GM23338 (cell line): ENCODE measurements at regions not wholly inside any gene's neighbourhood (a gene's known extent, or its start where the extent isn't known, plus 50 kb on each side); places are given as distances from the start of the nearest gene placed in this dataset.

Experiments
- ATAC-seq: fragments of 200-7000 bp; cut with Tn5 transposase; 3 replicates; pipeline ENCODE4 v1.9.1; 2020
- DNase-seq: peaks from one replicate; pipeline ENCODE4 v3.0.0-alpha.2; 2015; ENCODE audit warnings: low spot score
- H2AFZ ChIP-seq: fragments of 200-600 bp; sonication (generic); 2 replicates; pipeline ENCODE4 v1.8.0; 2016; ENCODE audit warnings: antibody characterized with exemption, mild to moderate bottlenecking, moderate library complexity
- H3F3A ChIP-seq: fragments of 200-600 bp; sonication (generic); replicated peaks from 2 replicates; pipeline ENCODE4 v1.8.0; 2017; ENCODE audit warnings: antibody characterized with exemption, mixed run types, low read depth
- H3K27ac ChIP-seq: fragments of 200-600 bp; sonication (generic); 2 replicates; pipeline ENCODE4 v1.6.1; 2016; ENCODE audit warnings: low read depth
- H3K27me3 ChIP-seq: fragments of 200-600 bp; sonication (generic); 2 replicates; pipeline ENCODE4 v1.8.0; 2016; ENCODE audit warnings: mild to moderate bottlenecking, mixed run types, moderate library complexity; ENCODE audit not compliant: insufficient read depth
- H3K36me3 ChIP-seq: fragments of 200-600 bp; sonication (generic); 2 replicates; pipeline ENCODE4 v1.8.0; 2016; ENCODE audit warnings: mild to moderate bottlenecking; ENCODE audit not compliant: insufficient read depth
- H3K4me1 ChIP-seq: fragments of 200-600 bp; sonication (generic); 2 replicates; pipeline ENCODE4 v1.8.0; 2016; ENCODE audit warnings: mild to moderate bottlenecking, moderate library complexity; ENCODE audit not compliant: insufficient read depth
- H3K4me2 ChIP-seq: fragments of 200-600 bp; sonication (generic); 2 replicates; pipeline ENCODE4 v1.7.1; 2017; ENCODE audit warnings: mixed run types
- H3K4me3 ChIP-seq: fragments of 200-600 bp; sonication (generic); 2 replicates; pipeline ENCODE4 v1.6.1; 2016; ENCODE audit warnings: mixed run types
- H3K79me2 ChIP-seq: fragments of 200-600 bp; sonication (generic); replicated peaks from 2 replicates; pipeline ENCODE4 v1.8.0; 2017; ENCODE audit warnings: mild to moderate bottlenecking; ENCODE audit not compliant: insufficient read depth
- H3K9me2 ChIP-seq: fragments of 200-600 bp; sonication (generic); 2 replicates; pipeline ENCODE4 v1.8.0; 2017; ENCODE audit not compliant: insufficient read depth
- H4K20me1 ChIP-seq: fragments of 200-600 bp; sonication (generic); replicated peaks from 2 replicates; pipeline ENCODE4 v1.8.0; 2017; ENCODE audit warnings: mild to moderate bottlenecking; ENCODE audit not compliant: insufficient read depth
- H3K27ac Mint-ChIP-seq: 2 replicates; pipeline ENCODE4 v1.8.0; 2020; ENCODE audit warnings: inconsistent platforms, mild to moderate bottlenecking, moderate library complexity, mixed read lengths
- H3K27me3 Mint-ChIP-seq: 3 replicates; pipeline ENCODE4 v1.8.0; 2022; ENCODE audit warnings: low read depth, mild to moderate bottlenecking, moderate library complexity, mixed read lengths, inconsistent platforms; ENCODE audit not compliant: insufficient read depth, poor library complexity
- H3K36me3 Mint-ChIP-seq: 3 replicates; pipeline ENCODE4 v1.8.0; 2021; ENCODE audit warnings: low read depth, mild to moderate bottlenecking, inconsistent platforms, moderate library complexity, mixed read lengths
- H3K4me1 Mint-ChIP-seq: 3 replicates; pipeline ENCODE4 v1.8.0; 2020; ENCODE audit warnings: mild to moderate bottlenecking, inconsistent platforms, mixed read lengths
- H3K4me3 Mint-ChIP-seq: 3 replicates; pipeline ENCODE4 v1.8.0; 2021; ENCODE audit warnings: moderate library complexity, mild to moderate bottlenecking, inconsistent platforms, mixed read lengths
- H3K9me3 Mint-ChIP-seq: 3 replicates; pipeline ENCODE4 v1.8.0; 2020; ENCODE audit warnings: moderate library complexity, mild to moderate bottlenecking, inconsistent platforms, mixed read lengths
- CREB1 ChIP-seq: fragments of 250-450 bp; sonication (Bioruptor Pico); IDR thresholded peaks from 2 replicates; pipeline ENCODE4 v1.5.0; 2020; ENCODE audit warnings: low read depth, mild to moderate bottlenecking, moderate library complexity
- EZH2 ChIP-seq: fragments of 200-600 bp; sonication (generic); IDR thresholded peaks from one replicate; pipeline ENCODE4 v1.8.0; 2017; ENCODE audit warnings: antibody characterized with exemption, mild to moderate bottlenecking, low read depth; ENCODE audit not compliant: unreplicated experiment
- EZH2phosphoT487 ChIP-seq: fragments of 200-600 bp; sonication (generic); IDR thresholded peaks from one replicate; pipeline ENCODE4 v1.8.1; 2018; ENCODE audit warnings: antibody characterized with exemption; ENCODE audit not compliant: unreplicated experiment
- NANOG ChIP-seq: IDR thresholded peaks from 2 replicates; pipeline ENCODE4 v1.6.1; 2016; ENCODE audit warnings: antibody characterized with exemption, borderline replicate concordance
- POLR2AphosphoS5 ChIP-seq: IDR thresholded peaks from 2 replicates; pipeline ENCODE4 v1.6.1; 2016; ENCODE audit warnings: antibody characterized with exemption, low read depth
- STAT1 ChIP-seq: IDR thresholded peaks from one replicate; pipeline ENCODE4 v1.6.1; 2016; ENCODE audit warnings: antibody characterized with exemption; ENCODE audit not compliant: unreplicated experiment
- ZNF114 ChIP-seq: fragments of 250-450 bp; sonication (Bioruptor Pico); IDR thresholded peaks from 2 replicates; pipeline ENCODE4 v1.5.0; 2020; ENCODE audit warnings: mild to moderate bottlenecking, moderate library complexity
- ZNF331 ChIP-seq: fragments of 250-450 bp; sonication (Bioruptor Pico); IDR thresholded peaks from 2 replicates; pipeline ENCODE4 v1.5.0; 2020; ENCODE audit warnings: low read depth, mild to moderate bottlenecking, moderate library complexity
- TF ChIP-seq, protein P1 (sequence below): IDR thresholded peaks from one replicate; pipeline ENCODE4 v1.6.1; 2018; ENCODE audit warnings: antibody characterized with exemption; ENCODE audit not compliant: unreplicated experiment
- TF ChIP-seq, protein P2 (sequence below), 2 experiments: fragments of 200-600 bp in 1 of 2; sonication (generic) in 1 of 2; conservative IDR thresholded peaks; 2 replicates each; pipeline versions ENCODE4 v1.5.1 to v1.6.1; 2016 to 2017; ENCODE audit warnings: antibody characterized with exemption in 2 of 2, low read depth in 2 of 2, mild to moderate bottlenecking in 2 of 2, moderate library complexity in 1 of 2
- TF ChIP-seq, protein P3 (sequence below): fragments of 250-450 bp; sonication (Bioruptor Pico); IDR thresholded peaks from 2 replicates; pipeline ENCODE4 v1.5.0; 2020; ENCODE audit warnings: mild to moderate bottlenecking, moderate library complexity

DNA sequence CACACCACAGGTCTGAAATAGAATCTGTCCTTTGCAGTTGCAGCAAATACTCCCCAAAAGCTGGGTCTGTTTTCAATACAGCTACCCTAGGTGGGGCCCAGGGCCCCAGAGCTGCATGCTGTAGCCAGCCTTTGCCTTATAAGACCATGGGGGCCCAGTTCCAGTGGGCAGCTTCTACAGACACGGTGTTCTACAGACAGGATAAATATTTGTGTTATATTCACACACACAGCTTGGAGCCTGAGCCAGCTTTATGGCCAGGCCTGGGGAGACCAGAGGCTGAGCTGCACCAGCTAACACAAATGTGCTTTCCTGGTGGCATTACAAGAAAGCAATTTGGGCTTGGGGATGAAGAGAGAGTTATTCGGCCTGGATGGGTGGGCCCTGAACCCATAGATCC lies 151.8 kb upstream of the NCAM1 start (continued):
- TF ChIP-seq, protein P1, sequence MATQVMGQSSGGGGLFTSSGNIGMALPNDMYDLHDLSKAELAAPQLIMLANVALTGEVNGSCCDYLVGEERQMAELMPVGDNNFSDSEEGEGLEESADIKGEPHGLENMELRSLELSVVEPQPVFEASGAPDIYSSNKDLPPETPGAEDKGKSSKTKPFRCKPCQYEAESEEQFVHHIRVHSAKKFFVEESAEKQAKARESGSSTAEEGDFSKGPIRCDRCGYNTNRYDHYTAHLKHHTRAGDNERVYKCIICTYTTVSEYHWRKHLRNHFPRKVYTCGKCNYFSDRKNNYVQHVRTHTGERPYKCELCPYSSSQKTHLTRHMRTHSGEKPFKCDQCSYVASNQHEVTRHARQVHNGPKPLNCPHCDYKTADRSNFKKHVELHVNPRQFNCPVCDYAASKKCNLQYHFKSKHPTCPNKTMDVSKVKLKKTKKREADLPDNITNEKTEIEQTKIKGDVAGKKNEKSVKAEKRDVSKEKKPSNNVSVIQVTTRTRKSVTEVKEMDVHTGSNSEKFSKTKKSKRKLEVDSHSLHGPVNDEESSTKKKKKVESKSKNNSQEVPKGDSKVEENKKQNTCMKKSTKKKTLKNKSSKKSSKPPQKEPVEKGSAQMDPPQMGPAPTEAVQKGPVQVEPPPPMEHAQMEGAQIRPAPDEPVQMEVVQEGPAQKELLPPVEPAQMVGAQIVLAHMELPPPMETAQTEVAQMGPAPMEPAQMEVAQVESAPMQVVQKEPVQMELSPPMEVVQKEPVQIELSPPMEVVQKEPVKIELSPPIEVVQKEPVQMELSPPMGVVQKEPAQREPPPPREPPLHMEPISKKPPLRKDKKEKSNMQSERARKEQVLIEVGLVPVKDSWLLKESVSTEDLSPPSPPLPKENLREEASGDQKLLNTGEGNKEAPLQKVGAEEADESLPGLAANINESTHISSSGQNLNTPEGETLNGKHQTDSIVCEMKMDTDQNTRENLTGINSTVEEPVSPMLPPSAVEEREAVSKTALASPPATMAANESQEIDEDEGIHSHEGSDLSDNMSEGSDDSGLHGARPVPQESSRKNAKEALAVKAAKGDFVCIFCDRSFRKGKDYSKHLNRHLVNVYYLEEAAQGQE, result no peak
- TF ChIP-seq CREB1 (CRISPR knock-in tag) (no peak), EZH2phosphoT487 (no peak), ZNF331 (no peak)

DNA sequence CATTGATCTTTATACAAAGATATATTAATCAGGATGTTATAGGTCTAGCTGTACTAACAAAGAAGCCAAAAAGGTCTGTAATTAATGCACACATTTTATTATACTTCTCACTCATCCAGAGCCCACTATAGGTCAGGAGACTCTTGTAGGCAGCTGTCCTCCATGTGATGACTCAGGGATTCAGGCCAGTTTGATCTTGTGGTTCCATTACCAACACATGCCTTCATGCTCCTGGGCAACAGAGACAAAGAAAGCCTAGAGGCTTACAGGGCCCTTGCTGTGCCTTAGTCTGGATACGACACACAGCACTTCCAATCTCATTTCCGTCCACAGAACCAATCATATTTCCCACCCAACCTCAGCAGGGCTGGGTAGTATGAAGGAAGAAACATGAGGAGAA lies 150.3 kb upstream of the NCAM1 start:
- peaks cover 17% of the 10 kb centered on the region for H3K4me1 Mint-ChIP-seq
- no peak overlapping the region for H3K27ac Mint-ChIP-seq
- ATAC-seq, result no peak
- TF ChIP-seq EZH2phosphoT487, result no peak
- TF ChIP-seq STAT1, result no peak
- no peak for TF ChIP-seq POLR2AphosphoS5
- TF ChIP-seq, protein P2, sequence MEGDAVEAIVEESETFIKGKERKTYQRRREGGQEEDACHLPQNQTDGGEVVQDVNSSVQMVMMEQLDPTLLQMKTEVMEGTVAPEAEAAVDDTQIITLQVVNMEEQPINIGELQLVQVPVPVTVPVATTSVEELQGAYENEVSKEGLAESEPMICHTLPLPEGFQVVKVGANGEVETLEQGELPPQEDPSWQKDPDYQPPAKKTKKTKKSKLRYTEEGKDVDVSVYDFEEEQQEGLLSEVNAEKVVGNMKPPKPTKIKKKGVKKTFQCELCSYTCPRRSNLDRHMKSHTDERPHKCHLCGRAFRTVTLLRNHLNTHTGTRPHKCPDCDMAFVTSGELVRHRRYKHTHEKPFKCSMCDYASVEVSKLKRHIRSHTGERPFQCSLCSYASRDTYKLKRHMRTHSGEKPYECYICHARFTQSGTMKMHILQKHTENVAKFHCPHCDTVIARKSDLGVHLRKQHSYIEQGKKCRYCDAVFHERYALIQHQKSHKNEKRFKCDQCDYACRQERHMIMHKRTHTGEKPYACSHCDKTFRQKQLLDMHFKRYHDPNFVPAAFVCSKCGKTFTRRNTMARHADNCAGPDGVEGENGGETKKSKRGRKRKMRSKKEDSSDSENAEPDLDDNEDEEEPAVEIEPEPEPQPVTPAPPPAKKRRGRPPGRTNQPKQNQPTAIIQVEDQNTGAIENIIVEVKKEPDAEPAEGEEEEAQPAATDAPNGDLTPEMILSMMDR (conservative IDR thresholded peaks at IDR 0.05; ENCODE audit: low read depth in 2 of 2), result no peak
- TF ChIP-seq, protein P3, sequence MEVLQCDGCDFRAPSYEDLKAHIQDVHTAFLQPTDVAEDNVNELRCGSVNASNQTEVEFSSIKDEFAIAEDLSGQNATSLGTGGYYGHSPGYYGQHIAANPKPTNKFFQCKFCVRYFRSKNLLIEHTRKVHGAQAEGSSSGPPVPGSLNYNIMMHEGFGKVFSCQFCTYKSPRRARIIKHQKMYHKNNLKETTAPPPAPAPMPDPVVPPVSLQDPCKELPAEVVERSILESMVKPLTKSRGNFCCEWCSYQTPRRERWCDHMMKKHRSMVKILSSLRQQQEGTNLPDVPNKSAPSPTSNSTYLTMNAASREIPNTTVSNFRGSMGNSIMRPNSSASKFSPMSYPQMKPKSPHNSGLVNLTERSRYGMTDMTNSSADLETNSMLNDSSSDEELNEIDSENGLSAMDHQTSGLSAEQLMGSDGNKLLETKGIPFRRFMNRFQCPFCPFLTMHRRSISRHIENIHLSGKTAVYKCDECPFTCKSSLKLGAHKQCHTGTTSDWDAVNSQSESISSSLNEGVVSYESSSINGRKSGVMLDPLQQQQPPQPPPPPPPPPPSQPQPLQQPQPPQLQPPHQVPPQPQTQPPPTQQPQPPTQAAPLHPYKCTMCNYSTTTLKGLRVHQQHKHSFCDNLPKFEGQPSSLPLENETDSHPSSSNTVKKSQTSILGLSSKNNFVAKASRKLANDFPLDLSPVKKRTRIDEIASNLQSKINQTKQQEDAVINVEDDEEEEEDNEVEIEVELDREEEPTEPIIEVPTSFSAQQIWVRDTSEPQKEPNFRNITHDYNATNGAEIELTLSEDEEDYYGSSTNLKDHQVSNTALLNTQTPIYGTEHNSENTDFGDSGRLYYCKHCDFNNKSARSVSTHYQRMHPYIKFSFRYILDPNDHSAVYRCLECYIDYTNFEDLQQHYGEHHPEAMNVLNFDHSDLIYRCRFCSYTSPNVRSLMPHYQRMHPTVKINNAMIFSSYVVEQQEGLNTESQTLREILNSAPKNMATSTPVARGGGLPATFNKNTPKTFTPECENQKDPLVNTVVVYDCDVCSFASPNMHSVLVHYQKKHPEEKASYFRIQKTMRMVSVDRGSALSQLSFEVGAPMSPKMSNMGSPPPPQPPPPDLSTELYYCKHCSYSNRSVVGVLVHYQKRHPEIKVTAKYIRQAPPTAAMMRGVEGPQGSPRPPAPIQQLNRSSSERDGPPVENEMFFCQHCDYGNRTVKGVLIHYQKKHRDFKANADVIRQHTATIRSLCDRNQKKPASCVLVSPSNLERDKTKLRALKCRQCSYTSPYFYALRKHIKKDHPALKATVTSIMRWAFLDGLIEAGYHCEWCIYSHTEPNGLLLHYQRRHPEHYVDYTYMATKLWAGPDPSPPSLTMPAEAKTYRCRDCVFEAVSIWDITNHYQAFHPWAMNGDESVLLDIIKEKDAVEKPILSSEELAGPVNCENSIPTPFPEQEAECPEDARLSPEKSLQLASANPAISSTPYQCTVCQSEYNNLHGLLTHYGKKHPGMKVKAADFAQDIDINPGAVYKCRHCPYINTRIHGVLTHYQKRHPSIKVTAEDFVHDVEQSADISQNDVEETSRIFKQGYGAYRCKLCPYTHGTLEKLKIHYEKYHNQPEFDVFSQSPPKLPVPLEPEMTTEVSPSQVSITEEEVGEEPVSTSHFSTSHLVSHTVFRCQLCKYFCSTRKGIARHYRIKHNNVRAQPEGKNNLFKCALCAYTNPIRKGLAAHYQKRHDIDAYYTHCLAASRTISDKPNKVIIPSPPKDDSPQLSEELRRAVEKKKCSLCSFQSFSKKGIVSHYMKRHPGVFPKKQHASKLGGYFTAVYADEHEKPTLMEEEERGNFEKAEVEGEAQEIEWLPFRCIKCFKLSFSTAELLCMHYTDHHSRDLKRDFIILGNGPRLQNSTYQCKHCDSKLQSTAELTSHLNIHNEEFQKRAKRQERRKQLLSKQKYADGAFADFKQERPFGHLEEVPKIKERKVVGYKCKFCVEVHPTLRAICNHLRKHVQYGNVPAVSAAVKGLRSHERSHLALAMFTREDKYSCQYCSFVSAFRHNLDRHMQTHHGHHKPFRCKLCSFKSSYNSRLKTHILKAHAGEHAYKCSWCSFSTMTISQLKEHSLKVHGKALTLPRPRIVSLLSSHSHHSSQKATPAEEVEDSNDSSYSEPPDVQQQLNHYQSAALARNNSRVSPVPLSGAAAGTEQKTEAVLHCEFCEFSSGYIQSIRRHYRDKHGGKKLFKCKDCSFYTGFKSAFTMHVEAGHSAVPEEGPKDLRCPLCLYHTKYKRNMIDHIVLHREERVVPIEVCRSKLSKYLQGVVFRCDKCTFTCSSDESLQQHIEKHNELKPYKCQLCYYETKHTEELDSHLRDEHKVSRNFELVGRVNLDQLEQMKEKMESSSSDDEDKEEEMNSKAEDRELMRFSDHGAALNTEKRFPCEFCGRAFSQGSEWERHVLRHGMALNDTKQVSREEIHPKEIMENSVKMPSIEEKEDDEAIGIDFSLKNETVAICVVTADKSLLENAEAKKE (CRISPR knock-in tag), result no peak
- no peak for TF ChIP-seq ZNF114
- TF ChIP-seq EZH2, result no peak
- TF ChIP-seq NANOG, result no peak
- TF ChIP-seq, protein P1, result no peak

More for the DNA sequence above, 150.3 kb upstream of the NCAM1 start:
- Histone ChIP-seq H3K4me1 (peaks cover 13% of the 10 kb centered on the region), H3K27ac (no peak overlapping the region), H2AFZ (no peak overlapping the region), H3K79me2 (no peaks in the 10 kb centered on the region), H3K4me3 (no peak overlapping the region), H3F3A (no peaks in the 10 kb centered on the region), H3K27me3 (no peaks in the 10 kb centered on the region), H3K9me2 (peaks cover 18% of the 10 kb centered on the region), H4K20me1 (no peaks in the 10 kb centered on the region), H3K4me2 (no peak overlapping the region), H3K36me3 (no peaks in the 10 kb centered on the region)
- Mint-ChIP-seq H3K9me3 (no peaks in the 10 kb centered on the region), H3K27me3 (peaks cover 2% of the 10 kb centered on the region), H3K36me3 (no peaks in the 10 kb centered on the region), H3K4me3 (no peak overlapping the region)
- DNase-seq, result no peak
